HepG2 (cell line): ENCODE measurements at regions not wholly inside any gene's neighbourhood (a gene's known extent, or its start where the extent isn't known, plus 50 kb on each side); places are given as distances from the start of the nearest gene placed in this dataset.
A peak's percentile ranks its signal among the peaks of the same experiment; 100 is the strongest.

Experiments used
- ATAC-seq: fragments of 200-7000 bp; cut with Tn5 transposase; 3 replicates; pipeline ENCODE4 v1.9.1; 2020; ENCODE audit warnings: mild to moderate bottlenecking, moderate library complexity
- BruUV-seq: library from RNA; stranded (reverse); fragments of 400-500 nt; replicated peaks from 2 replicates; lab custom pipeline; 2021; lab: Mats Ljungman, UMichigan
- CTCF ChIA-PET: fragments of 300-600 bp; formaldehyde crosslinking; extraction: SDS; loops from one replicate; lab custom pipeline; 2021; ENCODE audit warnings: low total read pairs, inconsistent platforms, low intra/inter-chr PET ratio; lab: Yijun Ruan, JAX
- POLR2A ChIA-PET: fragments of 350-600 bp; sonication (Branson Sonifier 250); formaldehyde crosslinking; loops from one replicate; lab custom pipeline; 2020; ENCODE audit warnings: antibody characterized with exemption, inconsistent platforms; lab: Yijun Ruan, JAX
- DNase-seq: peaks from one replicate; pipeline ENCODE4 v3.0.0-alpha.2; 2015; ENCODE audit warnings: low spot score
- FAIRE-seq: peaks from 3 replicates; lab custom pipeline; 2011; peaks lifted over from hg19 to GRCh38; lab: Jason Lieb, UNC
- H2AFZ ChIP-seq: one replicate; pipeline ENCODE4 v1.6.1; 2011; ENCODE audit warnings: low read length, inconsistent platforms
- H3K27ac ChIP-seq: fragments of 300-600 bp; 3 replicates; pipeline ENCODE4 v1.8.0; 2011; ENCODE audit warnings: mixed run types, mild to moderate bottlenecking, mixed read lengths, low read length, inconsistent platforms; ENCODE audit not compliant: insufficient read depth; ENCODE audit errors: extremely low read length
- H3K27me3 ChIP-seq, 2 experiments: fragments of 200-600 bp in 1 of 2; 2 replicates in 1 of 2; 3 replicates in 1 of 2; pipeline versions ENCODE4 v1.6.0 to v1.8.0; 2011; ENCODE audit warnings: low read length in 2 of 2, mild to moderate bottlenecking in 2 of 2, moderate library complexity in 2 of 2, inconsistent platforms in 1 of 2; ENCODE audit not compliant: insufficient read depth in 2 of 2, control insufficient read depth in 1 of 2
- H3K36me3 ChIP-seq, 2 experiments: fragments of 200-600 bp in 1 of 2; replicated peaks in 1 of 2; 2 replicates in 1 of 2; 3 replicates in 1 of 2; pipeline versions ENCODE4 v1.5.1 to v1.8.0; 2011; ENCODE audit warnings: low read length in 2 of 2, inconsistent platforms in 1 of 2; ENCODE audit not compliant: insufficient read depth in 2 of 2, control insufficient read depth in 1 of 2
- H3K4me1 ChIP-seq: 2 replicates; pipeline ENCODE4 v1.5.1; 2012; ENCODE audit warnings: low read length, inconsistent platforms; ENCODE audit not compliant: insufficient read depth
- H3K4me2 ChIP-seq: 2 replicates; pipeline ENCODE4 v1.6.0; 2011; ENCODE audit warnings: low read depth, low read length, inconsistent platforms
- H3K4me3 ChIP-seq, 3 experiments: fragments of 200-600 bp in 1 of 3; sonication (generic), shearing (Covaris generic) in 1 of 3; replicated peaks in 1 of 3; 2 replicates each; pipeline ENCODE4 v1.5.1; 2011 to 2016; ENCODE audit warnings: low read length in 3 of 3, inconsistent platforms in 2 of 3, low read depth in 2 of 3, mild to moderate bottlenecking in 2 of 3, control low read depth in 1 of 3, mixed read lengths in 1 of 3; ENCODE audit not compliant: insufficient read depth in 1 of 3
- H3K79me2 ChIP-seq: one replicate; pipeline ENCODE4 v1.6.1; 2011; ENCODE audit warnings: low read length, inconsistent platforms; ENCODE audit not compliant: insufficient read depth
- H3K9ac ChIP-seq: 2 replicates; pipeline ENCODE4 v1.6.0; 2011; ENCODE audit warnings: mild to moderate bottlenecking, low read depth, low read length, inconsistent platforms; ENCODE audit not compliant: insufficient read depth
- H3K9me3 ChIP-seq: 2 replicates; pipeline ENCODE4 v1.5.1; 2012; ENCODE audit warnings: mild to moderate bottlenecking, low read length
- H4K20me1 ChIP-seq: 2 replicates; pipeline ENCODE4 v1.6.0; 2011; ENCODE audit warnings: inconsistent platforms, mild to moderate bottlenecking, low read length, moderate library complexity; ENCODE audit not compliant: insufficient read depth
- ARID2 ChIP-seq: sonication (generic); formaldehyde crosslinking; IDR thresholded peaks from 2 replicates; pipeline ENCODE4 v1.8.1; 2022; ENCODE audit warnings: mild to moderate bottlenecking, missing genetic modification reagents, borderline replicate concordance
- CHD2 ChIP-seq: IDR thresholded peaks from 2 replicates; pipeline ENCODE4 v1.6.1; 2011; ENCODE audit warnings: low read depth, low read length, improper control_type of control experiment
- ESRRA ChIP-seq: sonication (generic); formaldehyde crosslinking; IDR thresholded peaks from 2 replicates; pipeline ENCODE4 v1.5.1; 2020; ENCODE audit warnings: mild to moderate bottlenecking, low read depth, missing genetic modification reagents
- NPAS2 ChIP-seq: sonication (generic); formaldehyde crosslinking; IDR thresholded peaks from 2 replicates; pipeline ENCODE4 v1.8.0; 2022; ENCODE audit warnings: mild to moderate bottlenecking, missing genetic modification reagents, borderline replicate concordance
- RFX5 ChIP-seq: IDR thresholded peaks from 2 replicates; pipeline ENCODE4 v1.6.1; 2011; ENCODE audit warnings: low read depth, low read length, improper control_type of control experiment
- SOX5 ChIP-seq: IDR thresholded peaks from 2 replicates; pipeline ENCODE4 v1.6.1; 2016; ENCODE audit warnings: borderline replicate concordance
- SRSF4 ChIP-seq: fragments of 200-400 bp; formaldehyde crosslinking; IDR thresholded peaks from one replicate; pipeline ENCODE4 v1.6.1; 2018; ENCODE audit warnings: mild to moderate bottlenecking, low read depth, low read length, moderate library complexity; ENCODE audit not compliant: poor library complexity, severe bottlenecking
- SUZ12 ChIP-seq: fragments of 150-350 bp; IDR thresholded peaks from 2 replicates; pipeline ENCODE4 v1.6.1; 2014; ENCODE audit warnings: low read depth, low read length
- ZHX2 ChIP-seq, 2 experiments: sonication (generic) in 1 of 2; formaldehyde crosslinking in 1 of 2; IDR thresholded peaks; 2 replicates each; pipeline versions ENCODE4 v1.6.1 to v1.9.0; 2014 to 2022; ENCODE audit warnings: antibody characterized with exemption in 1 of 2, borderline replicate concordance in 1 of 2, inconsistent platforms in 1 of 2, low read depth in 1 of 2, missing genetic modification reagents in 1 of 2
- ZNF230 ChIP-seq: sonication (generic); formaldehyde crosslinking; IDR thresholded peaks from 2 replicates; pipeline ENCODE4 v1.4.0; 2020; ENCODE audit warnings: mild to moderate bottlenecking, missing genetic modification reagents
- ZNF564 ChIP-seq: sonication (generic); formaldehyde crosslinking; IDR thresholded peaks from 2 replicates; pipeline ENCODE4 v1.8.1; 2023; ENCODE audit warnings: mild to moderate bottlenecking, missing genetic modification reagents
- ZNF629 ChIP-seq: sonication (generic); formaldehyde crosslinking; conservative IDR thresholded peaks from 2 replicates; pipeline ENCODE4 v1.5.0; 2020; ENCODE audit warnings: missing genetic modification reagents
- ZNF652 ChIP-seq: IDR thresholded peaks from 2 replicates; pipeline ENCODE4 v1.6.1; 2016; ENCODE audit warnings: low read depth, borderline replicate concordance
- ZNF800 ChIP-seq: sonication (generic); formaldehyde crosslinking; IDR thresholded peaks from 2 replicates; pipeline ENCODE4 v1.4.0; 2020; ENCODE audit warnings: missing genetic modification reagents
- ZNF816 ChIP-seq: sonication (generic); formaldehyde crosslinking; IDR thresholded peaks from 2 replicates; pipeline ENCODE4 v1.8.0; 2022; ENCODE audit warnings: missing genetic modification reagents, mild to moderate bottlenecking, borderline replicate concordance
- ZNF83 ChIP-seq: sonication (generic); formaldehyde crosslinking; IDR thresholded peaks from 2 replicates; pipeline ENCODE4 v1.4.0; 2020; ENCODE audit warnings: missing genetic modification reagents, mild to moderate bottlenecking, borderline replicate concordance
- WGBS: methylation state at CpG from one replicate; pipeline ENCODE4 v1.1.6; 2017; ENCODE audit warnings: low lambda C conversion rate; 5-methylcytosine and 5-hydroxymethylcytosine counted together
- in situ Hi-C: cut with HindIII; loops from 2 replicates; pipeline ENCODE4 v1.10.0; 2017; ENCODE audit warnings: low pct_unique_long_range_greater_than_20kb; ENCODE audit not compliant: extremely low pct_ligation_motif_present
- intact Hi-C: fragments of 100-400 bp; cut with micrococcal nuclease; formaldehyde crosslinking; loops from one replicate; pipeline ENCODE4 v1.10.0; 2022; ENCODE audit not compliant: unreplicated experiment

- no peak for TF ChIP-seq ZNF564 (CRISPR knock-in tag)
- TF ChIP-seq SUZ12, result no peak
- peak; percentile 16; the same call in 1 of the 2 replicates for TF ChIP-seq SOX5 (CRISPR knock-in tag)
- no peak for TF ChIP-seq ZNF230 (CRISPR knock-in tag)
- no peak for TF ChIP-seq NPAS2 (CRISPR knock-in tag)
- TF ChIP-seq ZNF83, result no peak
- TF ChIP-seq ZNF816 (CRISPR knock-in tag), result no peak
- no peak for TF ChIP-seq ESRRA (CRISPR knock-in tag)
- no peak for TF ChIP-seq ZNF800 (CRISPR knock-in tag)
- no peak for TF ChIP-seq SRSF4
These were observed 117.4 kb downstream of the ELAPOR2 start (continued) for GRCh38 chr7:86942081-86942480.

GRCh38 chr7:86939197-86939814 is 120.1 kb downstream of the ELAPOR2 start:
- Histone ChIP-seq H3K27ac (no peak overlapping the region), H4K20me1 (no peaks in the 10 kb centered on the region; the same call in 1 of the 2 replicates), H3K36me3 (no peaks in the 10 kb centered on the region; a peak in 1 of 5 replicates), H2AFZ (no peak overlapping the region), H3K79me2 (no peaks in the 10 kb centered on the region), H3K9ac (no peak overlapping the region), H3K27me3 (no peaks in the 10 kb centered on the region), H3K9me3 (no peaks in the 10 kb centered on the region), H3K4me3 (no peak overlapping the region), H3K4me2 (no peak overlapping the region), H3K4me1 (no peaks in the 10 kb centered on the region)
- ChIA-PET CTCF (interaction anchor here (1.1 to 1.8 kb wide), 3 partner anchors 120 to 297 kb away, joined by 3 to 21 read pairs (median 12); partner anchors contain the start of gene ELAPOR2), POLR2A (no interaction called here)
- intact Hi-C loops, result no loop called here
- in situ Hi-C loops, result loop anchor here (25.0 kb wide), 1 partner anchor 473 kb away; no protein-coding TSS in a partner anchor
- peak; percentile 84 for ATAC-seq
- BruUV-seq, result no TSS peak
- peak; percentile 56 for FAIRE-seq
- peak; percentile 67 for DNase-seq
- WGBS, result 24% methylated on average over 3 of the region's 3 CpGs
- no peak for TF ChIP-seq ZNF629 (CRISPR knock-in tag)
- TF ChIP-seq ZHX2 (IDR thresholded peaks at IDR 0.05; ENCODE audit: low read depth), result no peak
- TF ChIP-seq ZHX2 (CRISPR knock-in tag; IDR thresholded peaks at IDR 0.05; ENCODE audit: borderline replicate concordance), result no peak
- TF ChIP-seq ARID2 (CRISPR knock-in tag), result no peak
- peak; percentile 89 for TF ChIP-seq ZNF652
- TF ChIP-seq CHD2, result no peak
- TF ChIP-seq RFX5, result no peak
